ENCODE measurements at regions not wholly inside any gene's neighbourhood (a gene's known extent, or its start where the extent isn't known, plus 50 kb on each side); places are given as distances from the start of the nearest gene placed in this dataset.

- H3K4me1 ChIP-seq (ENCODE audit: control insufficient read depth, insufficient read depth, low read length): no peaks in the 10 kb centered on the region
- no peaks in the 10 kb centered on the region for H3K36me3 ChIP-seq (ENCODE audit: control insufficient read depth, insufficient read depth, low read length)
- peaks cover 5 to 6% of the 10 kb centered on the region in 2 donors for H3K27me3 Mint-ChIP-seq (ENCODE audit: low read depth in 2 of 2)
- H3K4me1 Mint-ChIP-seq: no peaks in the 10 kb centered on the region
- no peaks in the 10 kb centered on the region for H3K9me3 Mint-ChIP-seq
- WGBS (ENCODE audit: insufficient coverage): 96% methylated on average over 2 of the region's 2 CpGs
- H3K4me3 ChIP-seq (ENCODE audit: low read length): no peak overlapping the region
- no peak for DNase-seq
- intact Hi-C loops (cut with micrococcal nuclease): no loop called here
- TF ChIP-seq CTCF (IDR thresholded peaks at IDR 0.05): no peak
- no peaks in the 10 kb centered on the region for H3K27me3 ChIP-seq (ENCODE audit: control insufficient read depth, insufficient read depth, low read length)
- H3K36me3 Mint-ChIP-seq: no peaks in the 10 kb centered on the region
- H3K27ac ChIP-seq (ENCODE audit: low read length): no peak overlapping the region
- no peaks in the 10 kb centered on the region for H3K9me3 ChIP-seq (ENCODE audit: control insufficient read depth, insufficient read depth, low read length)
- no peak for ATAC-seq
- no peak overlapping the region for H3K4me3 Mint-ChIP-seq
- H3K27ac Mint-ChIP-seq: no peak overlapping the region
These were observed 223.7 kb upstream of the HABP2 start for GRCh38 chr10:113329121-113329596.

GRCh38 chr10:113331961-113332360 lies 220.9 kb upstream of the HABP2 start:
- Mint-ChIP-seq H3K9me3 (no peaks in the 10 kb centered on the region), H3K4me1 (no peaks in the 10 kb centered on the region), H3K36me3 (no peaks in the 10 kb centered on the region), H3K27ac (no peak overlapping the region), H3K4me3 (no peak overlapping the region), H3K27me3 (ENCODE audit: low read depth in 2 of 2) (peaks cover 8 to 9% of the 10 kb centered on the region in 2 donors)
- no peaks in the 10 kb centered on the region for H3K4me1 ChIP-seq (ENCODE audit: control insufficient read depth, insufficient read depth, low read length)
- H3K27ac ChIP-seq (ENCODE audit: low read length): no peak overlapping the region
- intact Hi-C loops (cut with micrococcal nuclease): no loop called here
- no peak overlapping the region for H3K4me3 ChIP-seq (ENCODE audit: low read length)
- DNase-seq (no peak), ATAC-seq (no peak)
- TF ChIP-seq CTCF (IDR thresholded peaks at IDR 0.05): no peak
- H3K36me3 ChIP-seq (ENCODE audit: control insufficient read depth, insufficient read depth, low read length): no peaks in the 10 kb centered on the region
- no peaks in the 10 kb centered on the region for H3K27me3 ChIP-seq (ENCODE audit: control insufficient read depth, insufficient read depth, low read length)
- 93% methylated on average over 3 of the region's 3 CpGs for WGBS (ENCODE audit: insufficient coverage)
- no peaks in the 10 kb centered on the region for H3K9me3 ChIP-seq (ENCODE audit: control insufficient read depth, insufficient read depth, low read length)

GRCh38 chr10:113333313-113333712 lies 219.5 kb upstream of the HABP2 start:
- intact Hi-C loops (cut with micrococcal nuclease): no loop called here
- H3K4me1 Mint-ChIP-seq: no peaks in the 10 kb centered on the region
- H3K4me1 ChIP-seq (ENCODE audit: control insufficient read depth, insufficient read depth, low read length): no peaks in the 10 kb centered on the region
- DNase-seq (no peak), ATAC-seq (no peak)
- no peak for TF ChIP-seq CTCF (IDR thresholded peaks at IDR 0.05)
- H3K27ac ChIP-seq (ENCODE audit: low read length): no peak overlapping the region
- no peaks in the 10 kb centered on the region for H3K9me3 Mint-ChIP-seq
- H3K4me3 Mint-ChIP-seq: no peak overlapping the region
- H3K27me3 Mint-ChIP-seq (ENCODE audit: low read depth in 2 of 2): peaks cover 8 to 9% of the 10 kb centered on the region in 2 donors
- WGBS (ENCODE audit: insufficient coverage): 92% methylated on average over 1 of the region's 2 CpGs
- no peaks in the 10 kb centered on the region for H3K27me3 ChIP-seq (ENCODE audit: control insufficient read depth, insufficient read depth, low read length)
- no peak overlapping the region for H3K4me3 ChIP-seq (ENCODE audit: low read length)
- H3K36me3 ChIP-seq (ENCODE audit: control insufficient read depth, insufficient read depth, low read length): no peaks in the 10 kb centered on the region
- H3K9me3 ChIP-seq (ENCODE audit: control insufficient read depth, insufficient read depth, low read length): no peaks in the 10 kb centered on the region
- H3K27ac Mint-ChIP-seq: no peak overlapping the region
- H3K36me3 Mint-ChIP-seq: no peaks in the 10 kb centered on the region

DNA sequence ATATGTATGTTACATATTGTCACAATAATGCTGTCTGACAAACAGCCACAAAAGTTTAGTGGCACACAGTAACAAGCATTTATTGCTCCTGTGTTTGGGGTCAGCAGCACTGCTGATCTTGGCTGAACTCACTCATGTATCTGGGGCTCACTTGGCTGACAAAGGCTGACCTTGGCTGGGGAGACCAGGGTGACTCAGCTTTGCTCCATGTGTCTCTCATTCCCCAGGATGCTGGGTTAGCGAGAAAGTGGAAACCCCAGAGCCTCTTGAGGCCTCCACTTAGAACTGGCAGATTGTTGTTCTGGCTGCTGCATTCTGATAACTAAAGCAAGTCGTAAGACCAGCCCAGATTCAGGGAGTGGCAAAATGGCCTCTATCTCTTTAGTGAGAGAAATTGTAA lies 217.3 kb upstream of the HABP2 start:
- no peaks in the 10 kb centered on the region for H3K36me3 ChIP-seq (ENCODE audit: control insufficient read depth, insufficient read depth, low read length)
- Mint-ChIP-seq H3K27ac (no peak overlapping the region), H3K4me1 (no peaks in the 10 kb centered on the region), H3K9me3 (no peaks in the 10 kb centered on the region), H3K36me3 (no peaks in the 10 kb centered on the region), H3K4me3 (no peak overlapping the region), H3K27me3 (ENCODE audit: low read depth in 2 of 2) (peaks cover 5 to 8% of the 10 kb centered on the region in 2 donors)
- H3K4me1 ChIP-seq (ENCODE audit: control insufficient read depth, insufficient read depth, low read length): no peaks in the 10 kb centered on the region
- no peak overlapping the region for H3K4me3 ChIP-seq (ENCODE audit: low read length)
- WGBS (ENCODE audit: insufficient coverage): 86% methylated on average over 2 of the region's 2 CpGs
- no peak overlapping the region for H3K27ac ChIP-seq (ENCODE audit: low read length)
- DNase-seq (no peak), ATAC-seq (no peak)
- intact Hi-C loops (cut with micrococcal nuclease): no loop called here
- no peaks in the 10 kb centered on the region for H3K27me3 ChIP-seq (ENCODE audit: control insufficient read depth, insufficient read depth, low read length)
- no peaks in the 10 kb centered on the region for H3K9me3 ChIP-seq (ENCODE audit: control insufficient read depth, insufficient read depth, low read length)
- no peak for TF ChIP-seq CTCF (IDR thresholded peaks at IDR 0.05)

Data from natural killer cell (primary cell).